ENCODE measurements at regions not wholly inside any gene's neighbourhood (a gene's known extent, or its start where the extent isn't known, plus 50 kb on each side); places are given as distances from the start of the nearest gene placed in this dataset.

DNA sequence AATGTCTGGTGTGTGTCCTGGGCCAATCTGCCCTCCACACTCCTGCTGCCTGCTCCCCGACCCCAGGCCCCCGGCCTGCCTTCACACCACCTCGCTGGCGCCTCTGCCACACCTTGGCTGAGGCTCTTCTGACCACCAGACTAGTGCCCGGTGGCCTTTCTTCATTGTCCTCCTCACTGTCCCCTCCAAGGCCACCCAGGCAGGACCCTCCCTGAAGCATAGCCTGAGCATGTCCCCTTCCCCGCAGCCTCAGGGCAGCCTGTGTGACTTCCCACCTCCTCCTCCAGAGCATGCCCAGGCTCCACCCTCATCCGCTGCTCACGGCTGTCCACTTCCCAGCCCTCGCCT lies 154.6 kb downstream of the OLFM1 start:
- Histone ChIP-seq H4K20me1 (ENCODE audit: insufficient read depth) (no peaks in the 10 kb centered on the region), H3K27ac (no peak overlapping the region), H3K36me3 (ENCODE audit: insufficient read depth) (no peaks in the 10 kb centered on the region), H3K79me2 (ENCODE audit: insufficient read depth, low read depth) (no peaks in the 10 kb centered on the region), H3K4me3 (IDR thresholded peaks at IDR 0.05; ENCODE audit: insufficient read depth, low read depth, low read length) (no peak overlapping the region), H3K4me1 (ENCODE audit: low read depth, poor library complexity, severe bottlenecking) (no peaks in the 10 kb centered on the region), H3K27me3 (ENCODE audit: insufficient read depth, low read depth) (peaks cover 31% of the 10 kb centered on the region; the same call in 1 of the 2 replicates), H3K9ac (no peak overlapping the region), H3K4me2 (no peak overlapping the region), H2AFZ (ENCODE audit: low read depth) (no peak overlapping the region)
- TF ChIP-seq, protein P1, sequence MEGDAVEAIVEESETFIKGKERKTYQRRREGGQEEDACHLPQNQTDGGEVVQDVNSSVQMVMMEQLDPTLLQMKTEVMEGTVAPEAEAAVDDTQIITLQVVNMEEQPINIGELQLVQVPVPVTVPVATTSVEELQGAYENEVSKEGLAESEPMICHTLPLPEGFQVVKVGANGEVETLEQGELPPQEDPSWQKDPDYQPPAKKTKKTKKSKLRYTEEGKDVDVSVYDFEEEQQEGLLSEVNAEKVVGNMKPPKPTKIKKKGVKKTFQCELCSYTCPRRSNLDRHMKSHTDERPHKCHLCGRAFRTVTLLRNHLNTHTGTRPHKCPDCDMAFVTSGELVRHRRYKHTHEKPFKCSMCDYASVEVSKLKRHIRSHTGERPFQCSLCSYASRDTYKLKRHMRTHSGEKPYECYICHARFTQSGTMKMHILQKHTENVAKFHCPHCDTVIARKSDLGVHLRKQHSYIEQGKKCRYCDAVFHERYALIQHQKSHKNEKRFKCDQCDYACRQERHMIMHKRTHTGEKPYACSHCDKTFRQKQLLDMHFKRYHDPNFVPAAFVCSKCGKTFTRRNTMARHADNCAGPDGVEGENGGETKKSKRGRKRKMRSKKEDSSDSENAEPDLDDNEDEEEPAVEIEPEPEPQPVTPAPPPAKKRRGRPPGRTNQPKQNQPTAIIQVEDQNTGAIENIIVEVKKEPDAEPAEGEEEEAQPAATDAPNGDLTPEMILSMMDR (conservative IDR thresholded peaks at IDR 0.05; ENCODE audit: low read depth, low read length) = no peak

DNA sequence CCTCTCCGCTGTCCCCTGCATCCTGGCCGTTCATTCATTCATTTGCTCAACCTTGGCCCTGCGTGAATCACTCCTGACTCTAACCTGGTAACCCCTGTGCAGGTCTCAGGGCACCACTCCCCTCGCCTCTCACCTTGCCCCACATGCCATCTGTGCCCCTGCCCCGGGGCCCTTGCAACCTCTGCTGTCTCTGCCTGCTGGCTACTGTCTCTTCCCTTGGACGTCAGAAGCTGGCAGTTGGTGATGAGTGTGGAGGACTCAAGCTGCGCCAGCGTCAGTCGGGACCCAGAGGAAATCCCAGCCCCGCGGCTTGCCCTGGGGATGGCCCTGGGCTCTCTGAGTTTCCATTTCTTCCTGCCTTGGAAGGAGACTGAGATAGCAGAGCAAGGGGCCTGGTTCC lies 154.9 kb downstream of the OLFM1 start:
- no peaks in the 10 kb centered on the region for H4K20me1 ChIP-seq (ENCODE audit: insufficient read depth)
- no peak overlapping the region for H3K4me2 ChIP-seq
- no peak overlapping the region for H3K27ac ChIP-seq
- H3K9ac ChIP-seq = no peak overlapping the region
- no peaks in the 10 kb centered on the region for H3K79me2 ChIP-seq (ENCODE audit: insufficient read depth, low read depth)
- no peaks in the 10 kb centered on the region for H3K4me1 ChIP-seq (ENCODE audit: low read depth, poor library complexity, severe bottlenecking)
- H3K36me3 ChIP-seq (ENCODE audit: insufficient read depth) = no peaks in the 10 kb centered on the region
- TF ChIP-seq, protein P1 (conservative IDR thresholded peaks at IDR 0.05; ENCODE audit: low read depth, low read length) = no peak
- no peak overlapping the region for H2AFZ ChIP-seq (ENCODE audit: low read depth)
- H3K4me3 ChIP-seq (IDR thresholded peaks at IDR 0.05; ENCODE audit: insufficient read depth, low read depth, low read length) = no peak overlapping the region
- peaks cover 31% of the 10 kb centered on the region; the same call in 1 of the 2 replicates for H3K27me3 ChIP-seq (ENCODE audit: insufficient read depth, low read depth)

- no peaks in the 10 kb centered on the region for H3K4me1 ChIP-seq (ENCODE audit: low read depth, poor library complexity, severe bottlenecking)
- no peak overlapping the region for H3K4me3 ChIP-seq (IDR thresholded peaks at IDR 0.05; ENCODE audit: insufficient read depth, low read depth, low read length)
- H3K36me3 ChIP-seq (ENCODE audit: insufficient read depth) = no peaks in the 10 kb centered on the region
- no peaks in the 10 kb centered on the region for H3K79me2 ChIP-seq (ENCODE audit: insufficient read depth, low read depth)
- TF ChIP-seq, protein P1 (conservative IDR thresholded peaks at IDR 0.05; ENCODE audit: low read depth, low read length) = no peak
- H3K4me2 ChIP-seq = no peak overlapping the region
- no peak overlapping the region for H2AFZ ChIP-seq (ENCODE audit: low read depth)
- H3K27ac ChIP-seq = no peak overlapping the region
- H4K20me1 ChIP-seq (ENCODE audit: insufficient read depth) = no peaks in the 10 kb centered on the region
- H3K9ac ChIP-seq = no peak overlapping the region
- peaks cover 31% of the 10 kb centered on the region; the same call in 1 of the 2 replicates for H3K27me3 ChIP-seq (ENCODE audit: insufficient read depth, low read depth)
Observed at GRCh38 chr9:135243201-135244190, 156.0 kb downstream of the OLFM1 start.

GRCh38 chr9:135244271-135245221 lies 157.1 kb downstream of the OLFM1 start:
- no peak overlapping the region for H3K9ac ChIP-seq
- H3K36me3 ChIP-seq (ENCODE audit: insufficient read depth) = no peaks in the 10 kb centered on the region

More at GRCh38 chr9:135244271-135245221, 157.1 kb downstream of the OLFM1 start:
- Histone ChIP-seq H3K4me3 (IDR thresholded peaks at IDR 0.05; ENCODE audit: insufficient read depth, low read depth, low read length) (no peak overlapping the region), H3K79me2 (ENCODE audit: insufficient read depth, low read depth) (no peaks in the 10 kb centered on the region), H3K4me1 (ENCODE audit: low read depth, poor library complexity, severe bottlenecking) (no peaks in the 10 kb centered on the region), H3K27me3 (ENCODE audit: insufficient read depth, low read depth) (peaks cover 31% of the 10 kb centered on the region; the same call in 1 of the 2 replicates), H2AFZ (ENCODE audit: low read depth) (no peak overlapping the region), H3K4me2 (no peak overlapping the region), H4K20me1 (ENCODE audit: insufficient read depth) (no peaks in the 10 kb centered on the region), H3K27ac (no peak overlapping the region)
- TF ChIP-seq, protein P1 (conservative IDR thresholded peaks at IDR 0.05; ENCODE audit: low read depth, low read length) = no peak
